Endothelial cell of umbilical vein (primary cell): ENCODE measurements at regions not wholly inside any gene's neighbourhood (a gene's known extent, or its start where the extent isn't known, plus 50 kb on each side); places are given as distances from the start of the nearest gene placed in this dataset.

Experiments
- BruUV-seq: library from RNA; stranded (reverse); fragments of 400-500 nt; replicated peaks from 2 replicates; lab custom pipeline; 2021; lab: Mats Ljungman, UMichigan
- CTCF ChIA-PET: fragments of 300-600, 350-600 bp; sonication (Branson Sonifier 250); formaldehyde crosslinking; loops from one replicate; lab custom pipeline; 2021; ENCODE audit warnings: antibody characterized with exemption, inconsistent platforms; lab: Charles Lee
- POLR2A ChIA-PET: fragments of 300-600, 350-600 bp; sonication (Branson Sonifier 250); formaldehyde crosslinking; loops from one replicate; lab custom pipeline; 2021; ENCODE audit warnings: antibody characterized with exemption, inconsistent platforms; lab: Charles Lee
- DNase-seq: peaks from one replicate; pipeline ENCODE4 v3.0.0-alpha.2; 2011; ENCODE audit warnings: low read depth, low spot score
- FAIRE-seq: peaks from 2 replicates; lab custom pipeline; 2011; peaks lifted over from hg19 to GRCh38; lab: Jason Lieb, UNC
- H2AFZ ChIP-seq: 2 replicates; pipeline ENCODE4 v1.6.0; 2012; ENCODE audit warnings: low read depth, low read length, control low read depth, inconsistent platforms
- H3K27ac ChIP-seq: 2 replicates; pipeline ENCODE4 v1.5.1; 2011; ENCODE audit warnings: low read depth, mild to moderate bottlenecking, control low read depth, low read length, moderate library complexity; ENCODE audit not compliant: insufficient read depth
- H3K27me3 ChIP-seq, 2 experiments: 2 replicates each; pipeline versions ENCODE4 v1.6.0 to v1.6.1; 2011; ENCODE audit warnings: low read length in 2 of 2, mixed read lengths in 1 of 2; ENCODE audit not compliant: control insufficient read depth in 2 of 2, insufficient read depth in 2 of 2
- H3K36me3 ChIP-seq, 2 experiments: 2 replicates in 1 of 2; 3 replicates in 1 of 2; pipeline ENCODE4 v1.5.1; 2011; ENCODE audit warnings: low read length in 2 of 2, mild to moderate bottlenecking in 1 of 2, moderate library complexity in 1 of 2; ENCODE audit not compliant: control insufficient read depth in 2 of 2, insufficient read depth in 2 of 2; ENCODE audit errors: extremely low read depth in 1 of 2
- H3K4me1 ChIP-seq: 3 replicates; pipeline ENCODE4 v1.5.1; 2011; ENCODE audit warnings: mild to moderate bottlenecking, low read length; ENCODE audit not compliant: control insufficient read depth, insufficient read depth; ENCODE audit errors: extremely low read depth
- H3K4me2 ChIP-seq: 2 replicates; pipeline ENCODE4 v1.6.1; 2011; ENCODE audit warnings: low read length, control low read depth, mixed read lengths; ENCODE audit not compliant: insufficient read depth
- H3K4me3 ChIP-seq, 3 experiments: fragments of 200-600 bp in 1 of 3; sonication (generic), shearing (Covaris generic) in 1 of 3; replicated peaks in 1 of 3; 2 replicates each; pipeline ENCODE4 v1.5.1; 2011 to 2016; ENCODE audit warnings: control low read depth in 3 of 3, low read length in 3 of 3, mild to moderate bottlenecking in 2 of 3, inconsistent platforms in 1 of 3, low read depth in 1 of 3, moderate library complexity in 1 of 3; ENCODE audit not compliant: insufficient read depth in 1 of 3
- H3K79me2 ChIP-seq: 2 replicates; pipeline ENCODE4 v1.6.0; 2012; ENCODE audit warnings: low read length, inconsistent platforms; ENCODE audit not compliant: control insufficient read depth, insufficient read depth
- H3K9ac ChIP-seq: replicated peaks from 2 replicates; pipeline ENCODE3; 2011; ENCODE audit warnings: low read length, control low read depth; ENCODE audit not compliant: insufficient read depth; ENCODE audit errors: extremely low read depth
- H3K9me1 ChIP-seq: replicated peaks from 3 replicates; pipeline ENCODE4 v1.6.0; 2011; ENCODE audit warnings: mild to moderate bottlenecking, low read length; ENCODE audit not compliant: control insufficient read depth, insufficient read depth; ENCODE audit errors: extremely low read depth
- H3K9me3 ChIP-seq: replicated peaks from 2 replicates; pipeline ENCODE4 v1.5.1; 2012; ENCODE audit warnings: low read length, inconsistent platforms; ENCODE audit not compliant: control insufficient read depth, insufficient read depth
- H4K20me1 ChIP-seq: replicated peaks from 2 replicates; pipeline ENCODE3; 2011; ENCODE audit warnings: mild to moderate bottlenecking, low read length; ENCODE audit not compliant: control insufficient read depth, insufficient read depth; ENCODE audit errors: extremely low read depth
- CTCF ChIP-seq, 2 donors: IDR thresholded peaks; 1 replicate in 1 of 2; 2 replicates in 1 of 2; pipeline ENCODE4 v1.5.1; 2011; ENCODE audit warnings: low read length in 2 of 2, mild to moderate bottlenecking in 2 of 2, moderate library complexity in 2 of 2, control low read depth in 1 of 2, inconsistent platforms in 1 of 2, low read depth in 1 of 2; ENCODE audit not compliant: insufficient read depth in 1 of 2; ENCODE audit errors: extremely low read depth in 1 of 2
- EZH2 ChIP-seq: IDR thresholded peaks from 2 replicates; pipeline ENCODE4 v1.6.1; 2012; ENCODE audit warnings: borderline replicate concordance, low read depth, mild to moderate bottlenecking, moderate library complexity, low read length, inconsistent platforms; ENCODE audit not compliant: severe bottlenecking
- FOS ChIP-seq: IDR thresholded peaks from 2 replicates; pipeline ENCODE4 v1.6.1; 2011; ENCODE audit warnings: mild to moderate bottlenecking, low read length, moderate library complexity, borderline replicate concordance; ENCODE audit not compliant: insufficient read depth
- GATA2 ChIP-seq: IDR thresholded peaks from 2 replicates; pipeline ENCODE4 v1.7.0; 2011; ENCODE audit warnings: low read depth, mild to moderate bottlenecking, moderate library complexity, mixed read lengths, low read length; ENCODE audit not compliant: insufficient read length, insufficient read depth
- JUN ChIP-seq: IDR thresholded peaks from 2 replicates; pipeline ENCODE4 v1.6.1; 2011; ENCODE audit warnings: borderline replicate concordance, low read depth; ENCODE audit not compliant: insufficient read length, insufficient read depth
- MAX ChIP-seq: IDR thresholded peaks from 2 replicates; pipeline ENCODE4 v1.6.1; 2011; ENCODE audit not compliant: insufficient read depth, insufficient read length
- MYC ChIP-seq: IDR thresholded peaks from one replicate; pipeline ENCODE4 v1.6.1; 2011; ENCODE audit warnings: mild to moderate bottlenecking, low read depth, low read length
- POLR2A ChIP-seq: IDR thresholded peaks from 2 replicates; pipeline ENCODE4 v1.6.1; 2012; ENCODE audit warnings: low read depth, mild to moderate bottlenecking, control low read depth, low read length
- POLR2AphosphoS5 ChIP-seq: IDR thresholded peaks from 2 replicates; pipeline ENCODE4 v1.6.1; 2012; ENCODE audit warnings: low read depth, mild to moderate bottlenecking, control low read depth, low read length, moderate library complexity; ENCODE audit not compliant: insufficient read depth
- dilution Hi-C: fragments of 300-500 bp; cut with MboI; formaldehyde crosslinking; loops from one replicate; pipeline ENCODE4 v1.15.0; 2019; ENCODE audit warnings: low sequenced_read_pairs; ENCODE audit not compliant: extremely low pct_ligation_motif_present
- intact Hi-C: fragments of 100-400 bp; cut with micrococcal nuclease; formaldehyde crosslinking; loops from one replicate; pipeline ENCODE4 v1.10.0; 2022

GRCh38 chr6:128586095-128586494 is 65.7 kb upstream of the PTPRK start:
- TF ChIP-seq POLR2AphosphoS5 (no peak), FOS (no peak), MYC (no peak), MAX (no peak), GATA2 (no peak), CTCF (IDR thresholded peaks at IDR 0.05; ENCODE audit: extremely low read depth in 1 of 2, insufficient read depth in 1 of 2, low read depth in 1 of 2, low read length in 2 of 2) (no peak), JUN (no peak), POLR2A (no peak), EZH2 (no peak)
- no peaks in the 10 kb centered on the region for H3K4me1 ChIP-seq
- no peaks in the 10 kb centered on the region for H3K9me3 ChIP-seq
- H3K79me2 ChIP-seq: no peaks in the 10 kb centered on the region
- no TSS peak for BruUV-seq
- no peaks in the 10 kb centered on the region for H3K9me1 ChIP-seq
- H3K36me3 ChIP-seq: no peaks in the 10 kb centered on the region
- no peak overlapping the region for H2AFZ ChIP-seq
- intact Hi-C loops (loop anchor here (1.0 kb wide), 1 partner anchor 9 kb away; no protein-coding TSS in a partner anchor), dilution Hi-C loops (no loop called here)
- H3K27me3 ChIP-seq: no peaks in the 10 kb centered on the region
- no peak overlapping the region for H3K4me2 ChIP-seq
- ChIA-PET CTCF (no interaction called here), POLR2A (no interaction called here)
- DNase-seq (no peak), FAIRE-seq (no peak)
- H3K27ac ChIP-seq: no peak overlapping the region
- no peaks in the 10 kb centered on the region for H4K20me1 ChIP-seq
- no peak overlapping the region for H3K4me3 ChIP-seq
- no peak overlapping the region for H3K9ac ChIP-seq
